ENCODE measurements at regions not wholly inside any gene's neighbourhood (a gene's known extent, or its start where the extent isn't known, plus 50 kb on each side); places are given as distances from the start of the nearest gene placed in this dataset.

DNA sequence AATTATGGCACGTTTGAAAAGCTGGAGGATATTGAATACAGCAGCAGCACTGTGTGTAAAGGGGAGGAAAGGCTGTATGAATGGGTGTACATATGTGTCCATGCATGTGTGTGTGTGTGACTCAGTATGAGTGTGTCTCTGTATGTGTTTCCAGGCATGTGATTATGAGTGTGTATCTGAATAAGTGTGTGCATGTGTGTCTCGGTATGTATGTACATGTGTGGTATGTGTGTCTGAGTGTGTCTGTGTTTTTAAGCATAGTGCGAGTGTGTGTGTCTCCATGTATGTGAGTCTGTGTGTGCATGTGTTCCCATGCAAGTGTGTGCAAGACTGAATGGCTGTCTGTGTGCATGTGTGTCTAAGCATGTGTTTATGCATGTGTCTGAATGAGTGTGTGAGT lies 259.1 kb upstream of the XYLT1 start:
- Histone ChIP-seq H3K27me3 (no peaks in the 10 kb centered on the region), H3K36me3 (no peaks in the 10 kb centered on the region), H3K4me1 (no peaks in the 10 kb centered on the region), H3K9me3 (no peaks in the 10 kb centered on the region), H3K4me3 (no peak overlapping the region), H3K27ac (no peak overlapping the region)
- TF ChIP-seq CTCF (IDR thresholded peaks at IDR 0.05): no peak
- DNase-seq (ENCODE audit: low spot score in 2 of 2): no peak
- intact Hi-C loops (cut with DNase I): no loop called here

GRCh38 chr16:17728196-17728595 lies 257.4 kb upstream of the XYLT1 start:
- H3K9me3 ChIP-seq: no peaks in the 10 kb centered on the region
- H3K36me3 ChIP-seq: no peaks in the 10 kb centered on the region
- no peaks in the 10 kb centered on the region for H3K4me1 ChIP-seq
- no peak for DNase-seq (ENCODE audit: low spot score in 2 of 2)
- intact Hi-C loops (cut with DNase I): no loop called here
- no peak for TF ChIP-seq CTCF (IDR thresholded peaks at IDR 0.05)
- no peak overlapping the region for H3K4me3 ChIP-seq
- H3K27ac ChIP-seq: no peak overlapping the region
- no peaks in the 10 kb centered on the region for H3K27me3 ChIP-seq

- Histone ChIP-seq H3K36me3 (no peaks in the 10 kb centered on the region), H3K9me3 (no peaks in the 10 kb centered on the region), H3K27me3 (no peaks in the 10 kb centered on the region), H3K4me3 (no peak overlapping the region), H3K4me1 (no peaks in the 10 kb centered on the region), H3K27ac (no peak overlapping the region)
- no peak for TF ChIP-seq CTCF (IDR thresholded peaks at IDR 0.05)
- intact Hi-C loops (cut with DNase I): no loop called here
- no peak for DNase-seq (ENCODE audit: low spot score in 2 of 2)
Observed at GRCh38 chr16:17724242-17724898, 253.6 kb upstream of the XYLT1 start.

GRCh38 chr16:17723531-17724134 lies 252.9 kb upstream of the XYLT1 start:
- intact Hi-C loops (cut with DNase I): no loop called here
- Histone ChIP-seq H3K4me1 (no peaks in the 10 kb centered on the region), H3K27me3 (no peaks in the 10 kb centered on the region), H3K27ac (no peak overlapping the region), H3K36me3 (no peaks in the 10 kb centered on the region), H3K4me3 (no peak overlapping the region), H3K9me3 (no peaks in the 10 kb centered on the region)
- TF ChIP-seq CTCF (IDR thresholded peaks at IDR 0.05): no peak
- DNase-seq (ENCODE audit: low spot score in 2 of 2): no peak

- Histone ChIP-seq H3K27me3 (no peaks in the 10 kb centered on the region), H3K4me1 (no peaks in the 10 kb centered on the region), H3K9me3 (no peaks in the 10 kb centered on the region), H3K4me3 (no peak overlapping the region), H3K27ac (no peak overlapping the region), H3K36me3 (no peaks in the 10 kb centered on the region)
- no peak for TF ChIP-seq CTCF (IDR thresholded peaks at IDR 0.05)
- no peak for DNase-seq (ENCODE audit: low spot score in 2 of 2)
- intact Hi-C loops (cut with DNase I): no loop called here
Observed at GRCh38 chr16:17718495-17718894, 247.7 kb upstream of the XYLT1 start.
